A549 (cell line): ENCODE measurements at regions not wholly inside any gene's neighbourhood (a gene's known extent, or its start where the extent isn't known, plus 50 kb on each side); places are given as distances from the start of the nearest gene placed in this dataset.

Experiments used
- small RNA-seq, 6 experiments: library from RNA; depleted of rRNA; stranded (forward); fragments of <200 nt; gene quantifications; one replicate each; pipeline ENCODE3, GENCODE V24; 2012

Small RNA genes in the stretch of these regions (small RNA-seq; reads per million reads assigned to genes)
- gene AC007923.3 = 0 reads per million in 6 experiments
- gene RNU6-1134P = 0 reads per million in 6 experiments
